ENCODE measurements at regions not wholly inside any gene's neighbourhood (a gene's known extent, or its start where the extent isn't known, plus 50 kb on each side); places are given as distances from the start of the nearest gene placed in this dataset.

DNA sequence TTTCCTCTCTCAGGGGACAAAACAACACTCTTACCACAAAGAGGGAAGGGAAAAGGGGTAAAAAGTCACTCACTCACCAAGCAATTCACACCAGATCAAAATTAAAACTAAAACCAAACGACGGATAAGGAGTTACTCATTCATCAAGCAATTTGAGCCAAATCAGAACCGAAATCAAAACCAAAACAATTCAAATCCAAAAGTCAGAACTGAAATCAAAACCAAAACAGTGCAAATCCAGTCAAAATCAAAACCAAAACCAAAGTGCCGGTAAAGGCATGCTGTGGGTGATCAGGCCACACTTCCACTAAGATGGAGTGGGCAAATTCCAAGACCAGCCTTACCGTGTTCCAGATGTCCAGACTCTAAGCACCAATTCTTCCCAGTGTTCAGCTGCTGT is 717.9 kb downstream of the AMY1C start:
- TF ChIP-seq HOXA3 (CRISPR knock-in tag; IDR thresholded peaks at IDR 0.05) (no peak), ATF7 (IDR thresholded peaks at IDR 0.05) (no peak), ATF7 (CRISPR knock-in tag; IDR thresholded peaks at IDR 0.05) (no peak), NFATC3 (CRISPR knock-in tag; IDR thresholded peaks at IDR 0.05) (no peak), ZNF264 (CRISPR knock-in tag; IDR thresholded peaks at IDR 0.05) (no peak), PAX8 (CRISPR knock-in tag; IDR thresholded peaks at IDR 0.05; ENCODE audit: borderline replicate concordance) (no peak), FOXP1 (IDR thresholded peaks at IDR 0.05) (no peak), FOXP1 (CRISPR knock-in tag; IDR thresholded peaks at IDR 0.05) (no peak), FOXK2 (IDR thresholded peaks at IDR 0.05) (no peak), EP300 (IDR thresholded peaks at IDR 0.05; ENCODE audit: low read depth in 2 of 2, low read length in 2 of 2) (no peak), EP300 (CRISPR knock-in tag; IDR thresholded peaks at IDR 0.05; ENCODE audit: borderline replicate concordance) (no peak), ZNF776 (CRISPR knock-in tag; IDR thresholded peaks at IDR 0.05) (no peak), EZH2 (conservative IDR thresholded peaks at IDR 0.05; ENCODE audit: low read depth, low read length) (no peak), CENPT (CRISPR knock-in tag; IDR thresholded peaks at IDR 0.05; ENCODE audit: low read depth) (no peak)
- TF ChIP-seq, protein P1, sequence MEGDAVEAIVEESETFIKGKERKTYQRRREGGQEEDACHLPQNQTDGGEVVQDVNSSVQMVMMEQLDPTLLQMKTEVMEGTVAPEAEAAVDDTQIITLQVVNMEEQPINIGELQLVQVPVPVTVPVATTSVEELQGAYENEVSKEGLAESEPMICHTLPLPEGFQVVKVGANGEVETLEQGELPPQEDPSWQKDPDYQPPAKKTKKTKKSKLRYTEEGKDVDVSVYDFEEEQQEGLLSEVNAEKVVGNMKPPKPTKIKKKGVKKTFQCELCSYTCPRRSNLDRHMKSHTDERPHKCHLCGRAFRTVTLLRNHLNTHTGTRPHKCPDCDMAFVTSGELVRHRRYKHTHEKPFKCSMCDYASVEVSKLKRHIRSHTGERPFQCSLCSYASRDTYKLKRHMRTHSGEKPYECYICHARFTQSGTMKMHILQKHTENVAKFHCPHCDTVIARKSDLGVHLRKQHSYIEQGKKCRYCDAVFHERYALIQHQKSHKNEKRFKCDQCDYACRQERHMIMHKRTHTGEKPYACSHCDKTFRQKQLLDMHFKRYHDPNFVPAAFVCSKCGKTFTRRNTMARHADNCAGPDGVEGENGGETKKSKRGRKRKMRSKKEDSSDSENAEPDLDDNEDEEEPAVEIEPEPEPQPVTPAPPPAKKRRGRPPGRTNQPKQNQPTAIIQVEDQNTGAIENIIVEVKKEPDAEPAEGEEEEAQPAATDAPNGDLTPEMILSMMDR (CRISPR knock-in tag; IDR thresholded peaks at IDR 0.05), result no peak
- TF ChIP-seq, protein P2, sequence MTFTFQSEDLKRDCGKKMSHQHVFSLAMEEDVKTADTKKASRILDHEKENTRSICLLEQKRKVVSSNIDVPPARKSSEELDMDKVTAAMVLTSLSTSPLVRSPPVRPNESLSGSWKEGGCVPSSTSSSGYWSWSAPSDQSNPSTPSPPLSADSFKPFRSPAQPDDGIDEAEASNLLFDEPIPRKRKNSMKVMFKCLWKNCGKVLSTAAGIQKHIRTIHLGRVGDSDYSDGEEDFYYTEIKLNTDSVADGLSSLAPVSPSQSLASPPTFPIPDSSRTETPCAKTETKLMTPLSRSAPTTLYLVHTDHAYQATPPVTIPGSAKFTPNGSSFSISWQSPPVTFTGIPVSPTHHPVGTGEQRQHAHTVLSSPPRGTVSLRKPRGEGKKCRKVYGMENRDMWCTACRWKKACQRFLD (CRISPR knock-in tag; IDR thresholded peaks at IDR 0.05; ENCODE audit: borderline replicate concordance), result no peak
